NB4 (cell line): ENCODE measurements at regions not wholly inside any gene's neighbourhood (a gene's known extent, or its start where the extent isn't known, plus 50 kb on each side); places are given as distances from the start of the nearest gene placed in this dataset.

Experiments used
- DNase-seq: peaks from one replicate; pipeline ENCODE4 v3.0.0; 2010; ENCODE audit warnings: low read depth
- H3K4me3 ChIP-seq: one replicate; pipeline ENCODE4 v1.5.1; 2011; ENCODE audit warnings: mild to moderate bottlenecking, low read depth, low read length, moderate library complexity
- CTCF ChIP-seq: IDR thresholded peaks from one replicate; pipeline ENCODE4 v1.5.1; 2012; ENCODE audit warnings: low read depth, low read length
- MYC ChIP-seq: IDR thresholded peaks from 2 replicates; pipeline ENCODE4 v1.6.1; 2011; ENCODE audit warnings: low read depth, low read length
- POLR2A ChIP-seq: IDR thresholded peaks from 2 replicates; pipeline ENCODE4 v1.6.1; 2011; ENCODE audit warnings: mild to moderate bottlenecking; ENCODE audit not compliant: insufficient read length; ENCODE audit errors: extremely low read depth
- TF ChIP-seq, protein P1 (sequence below): IDR thresholded peaks from 2 replicates; pipeline ENCODE4 v1.6.1; 2011; ENCODE audit warnings: low read depth, low read length

DNA sequence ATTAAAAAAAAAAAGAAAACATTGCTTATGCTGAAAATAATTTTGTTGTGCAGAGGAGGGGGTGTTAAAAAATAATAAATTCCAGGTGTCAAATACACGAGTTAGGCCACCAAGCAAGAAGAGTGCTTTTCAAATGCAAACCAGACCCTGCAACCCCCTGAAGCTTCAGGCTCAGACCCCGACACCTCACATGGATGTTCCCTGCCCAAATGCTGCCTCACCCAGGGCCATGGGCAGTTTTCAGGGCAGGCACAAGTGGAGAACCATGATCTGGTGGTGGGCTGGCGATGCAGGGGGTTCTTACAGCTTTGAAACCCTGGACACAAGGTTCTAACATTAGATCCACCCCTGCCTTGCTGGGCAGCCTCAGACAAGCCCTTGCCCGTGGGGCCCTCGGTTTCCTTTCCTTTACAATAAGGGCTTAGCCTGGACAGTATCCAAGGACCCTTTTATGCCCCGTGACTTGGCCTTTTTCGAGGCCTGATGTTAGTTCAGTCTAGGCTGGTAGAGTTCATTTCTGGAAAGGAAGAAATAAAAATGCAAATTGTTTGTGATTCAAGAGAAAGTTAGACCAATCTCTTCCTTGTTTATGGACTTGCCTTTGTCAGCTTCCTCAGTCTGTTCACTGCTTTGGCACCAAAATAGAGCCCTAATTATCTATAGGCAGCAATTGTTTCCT, 168.7 kb downstream of the DDX1 start:
- TF ChIP-seq, protein P1, sequence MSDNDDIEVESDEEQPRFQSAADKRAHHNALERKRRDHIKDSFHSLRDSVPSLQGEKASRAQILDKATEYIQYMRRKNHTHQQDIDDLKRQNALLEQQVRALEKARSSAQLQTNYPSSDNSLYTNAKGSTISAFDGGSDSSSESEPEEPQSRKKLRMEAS = no peak
- no peak for TF ChIP-seq CTCF
- TF ChIP-seq MYC = no peak
- TF ChIP-seq POLR2A = no peak
- no peak for DNase-seq
- no peak overlapping the region for H3K4me3 ChIP-seq

DNA sequence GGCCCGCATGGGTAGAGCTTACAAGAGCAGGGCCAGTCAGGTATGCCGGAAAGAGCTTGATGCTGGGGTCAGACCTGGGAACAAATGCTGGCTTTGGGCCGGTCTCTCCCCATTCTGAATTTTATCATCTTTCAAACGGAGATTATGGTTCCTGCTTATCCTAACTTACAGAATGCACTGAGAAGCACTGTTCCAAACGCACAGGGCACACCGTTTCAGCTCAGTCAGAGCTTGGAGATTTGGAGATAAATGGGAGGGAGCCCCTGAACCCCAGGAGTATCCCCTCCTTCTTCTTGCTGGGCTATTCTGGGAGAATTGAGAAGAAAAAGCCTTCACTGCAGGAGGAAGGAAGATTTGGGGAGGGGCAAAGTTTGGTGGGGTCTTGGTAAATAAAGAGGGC, 169.4 kb downstream of the DDX1 start:
- TF ChIP-seq MYC (no peak), POLR2A (no peak), CTCF (no peak)
- TF ChIP-seq, protein P1 = no peak
- no peak overlapping the region for H3K4me3 ChIP-seq
- DNase-seq = no peak

- no peak for DNase-seq
- H3K4me3 ChIP-seq = no peak overlapping the region
- no peak for TF ChIP-seq POLR2A
- no peak for TF ChIP-seq CTCF
Observed at GRCh38 chr2:15761910-15762309, 170.2 kb downstream of the DDX1 start.

GRCh38 chr2:15762449-15762848, 170.8 kb downstream of the DDX1 start:
- no peak for TF ChIP-seq POLR2A
- TF ChIP-seq, protein P1 = no peak
- no peak for TF ChIP-seq CTCF
- TF ChIP-seq MYC = no peak
- no peak overlapping the region for H3K4me3 ChIP-seq
- no peak for DNase-seq

GRCh38 chr2:15763106-15763821, 171.6 kb downstream of the DDX1 start:
- TF ChIP-seq CTCF = no peak
- TF ChIP-seq, protein P1 = no peak
- no peak for TF ChIP-seq MYC
- no peak for TF ChIP-seq POLR2A
- no peak overlapping the region for H3K4me3 ChIP-seq
- DNase-seq = no peak
